GM10266 (cell line): ENCODE measurements at regions not wholly inside any gene's neighbourhood (a gene's known extent, or its start where the extent isn't known, plus 50 kb on each side); places are given as distances from the start of the nearest gene placed in this dataset.

Source experiments
- DNase-seq: peaks from one replicate; pipeline ENCODE4 v3.0.0; 2012; ENCODE audit errors: extremely low spot score
- TF ChIP-seq, protein P1 (sequence below): IDR thresholded peaks from 2 replicates; pipeline ENCODE4 v1.5.1; 2012; ENCODE audit warnings: mild to moderate bottlenecking, low read depth; ENCODE audit not compliant: control insufficient read depth, insufficient read depth; ENCODE audit errors: missing control alignments

DNA sequence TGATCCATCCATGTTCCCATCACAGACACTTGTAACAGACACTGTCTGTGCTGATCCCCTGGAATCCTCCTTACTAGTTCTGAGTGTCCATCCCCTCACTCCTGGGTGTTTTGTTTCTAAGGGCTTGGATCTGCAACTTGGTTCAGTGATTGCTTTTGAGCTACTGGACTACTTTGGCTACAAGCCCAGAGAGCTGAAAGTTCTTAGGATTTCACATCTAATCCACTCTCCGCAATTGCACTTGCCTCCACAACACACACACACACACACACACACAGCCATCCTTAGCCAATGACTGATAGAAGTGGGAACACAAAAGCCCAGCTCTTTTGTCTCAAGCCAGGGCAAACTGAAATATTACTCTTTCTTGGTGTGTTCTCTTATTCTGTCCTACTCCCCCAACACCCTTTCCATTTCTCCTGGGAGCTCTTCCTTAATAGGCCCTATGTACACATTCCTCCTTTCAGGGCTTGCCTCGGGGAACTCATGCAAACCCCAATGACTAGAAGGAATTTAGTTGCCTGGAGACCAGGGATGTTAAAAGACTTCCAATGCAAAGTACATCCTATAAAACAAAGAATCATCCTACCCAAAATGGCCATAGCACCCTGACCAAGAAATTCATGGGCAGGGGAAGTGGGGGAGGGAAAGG, 206.1 kb upstream of the UBE2E2 start:
- TF ChIP-seq, protein P1, sequence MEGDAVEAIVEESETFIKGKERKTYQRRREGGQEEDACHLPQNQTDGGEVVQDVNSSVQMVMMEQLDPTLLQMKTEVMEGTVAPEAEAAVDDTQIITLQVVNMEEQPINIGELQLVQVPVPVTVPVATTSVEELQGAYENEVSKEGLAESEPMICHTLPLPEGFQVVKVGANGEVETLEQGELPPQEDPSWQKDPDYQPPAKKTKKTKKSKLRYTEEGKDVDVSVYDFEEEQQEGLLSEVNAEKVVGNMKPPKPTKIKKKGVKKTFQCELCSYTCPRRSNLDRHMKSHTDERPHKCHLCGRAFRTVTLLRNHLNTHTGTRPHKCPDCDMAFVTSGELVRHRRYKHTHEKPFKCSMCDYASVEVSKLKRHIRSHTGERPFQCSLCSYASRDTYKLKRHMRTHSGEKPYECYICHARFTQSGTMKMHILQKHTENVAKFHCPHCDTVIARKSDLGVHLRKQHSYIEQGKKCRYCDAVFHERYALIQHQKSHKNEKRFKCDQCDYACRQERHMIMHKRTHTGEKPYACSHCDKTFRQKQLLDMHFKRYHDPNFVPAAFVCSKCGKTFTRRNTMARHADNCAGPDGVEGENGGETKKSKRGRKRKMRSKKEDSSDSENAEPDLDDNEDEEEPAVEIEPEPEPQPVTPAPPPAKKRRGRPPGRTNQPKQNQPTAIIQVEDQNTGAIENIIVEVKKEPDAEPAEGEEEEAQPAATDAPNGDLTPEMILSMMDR = no peak
- DNase-seq = no peak

DNA sequence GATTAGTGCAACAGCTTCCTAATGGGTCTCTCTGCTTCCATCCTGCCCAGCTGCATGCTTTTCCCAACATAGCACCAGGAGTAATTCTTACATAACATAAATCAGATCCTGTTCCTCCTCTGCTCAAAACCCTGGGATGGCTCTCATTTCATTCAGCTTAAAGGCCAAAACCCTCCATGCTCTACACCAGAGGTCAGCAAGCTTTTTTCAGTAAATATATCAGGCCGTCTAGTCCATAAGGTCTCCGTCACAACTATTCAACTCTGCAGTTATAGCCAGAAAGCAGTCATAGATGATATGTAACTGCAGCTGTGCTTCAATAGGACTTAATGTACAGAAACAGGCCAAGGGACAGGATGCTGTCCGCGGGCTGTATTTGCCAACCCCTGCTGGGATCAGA, 202.8 kb upstream of the UBE2E2 start:
- TF ChIP-seq, protein P1 = no peak
- no peak for DNase-seq

DNA sequence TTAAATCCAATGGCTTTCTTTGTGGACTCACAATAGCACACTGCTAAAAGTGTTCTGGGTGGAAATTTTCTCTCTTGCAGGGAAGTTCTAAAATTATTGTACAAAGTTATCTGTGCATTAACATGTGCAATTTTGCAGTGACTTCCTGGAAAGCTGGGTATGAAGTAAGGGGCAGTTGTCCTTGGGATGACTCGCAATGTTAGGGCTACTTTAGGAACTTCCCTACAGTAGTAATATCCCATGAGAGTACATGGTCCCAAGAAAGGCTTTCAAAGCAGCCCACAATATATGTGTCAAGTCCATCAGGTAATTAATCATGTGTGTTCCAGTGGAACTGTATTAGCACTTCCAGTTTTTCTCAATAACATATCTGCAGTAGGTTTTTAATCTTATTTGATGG, 201.0 kb upstream of the UBE2E2 start:
- TF ChIP-seq, protein P1 = no peak
- no peak for DNase-seq

DNA sequence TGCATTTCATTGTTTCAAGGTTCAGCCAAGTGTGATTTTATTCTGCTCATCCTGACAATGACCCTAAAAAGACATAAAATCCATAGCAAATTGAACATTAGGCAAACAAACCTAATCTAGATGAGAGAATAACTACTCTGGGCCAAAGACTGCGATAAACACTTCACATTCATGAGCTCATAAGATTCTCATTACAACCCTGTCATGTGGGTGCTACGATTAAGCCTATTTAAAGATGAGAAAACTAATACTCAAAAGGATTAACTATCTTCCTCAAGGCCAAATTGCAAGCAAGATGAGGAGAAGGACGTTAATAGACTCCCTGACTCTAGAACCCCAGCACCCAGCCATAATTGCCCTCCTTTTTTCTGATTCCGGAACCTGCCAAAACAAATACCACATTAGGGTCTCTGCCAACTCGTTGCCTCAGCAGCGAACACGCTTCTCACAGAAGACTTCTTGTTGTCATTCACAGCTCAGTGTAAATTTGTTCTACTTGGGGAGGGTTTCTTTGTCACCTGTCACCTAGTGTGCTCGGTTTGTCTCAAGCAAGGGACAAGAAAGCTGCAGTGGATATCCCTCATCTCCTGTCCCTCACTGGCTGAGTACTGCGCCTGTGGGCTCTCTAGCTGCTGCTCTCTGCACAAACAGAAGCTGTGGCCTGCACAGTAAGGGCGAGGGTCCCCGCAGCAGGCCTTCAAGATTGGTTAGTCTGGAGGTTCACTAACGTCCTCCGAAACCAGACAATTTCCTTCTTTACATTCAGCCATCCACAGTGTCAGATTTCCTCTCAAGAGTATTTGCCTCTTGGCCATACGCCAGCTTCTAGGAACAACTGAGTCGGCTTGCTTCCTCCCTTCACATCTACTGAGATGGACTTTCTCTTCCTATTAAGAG, 200.0 kb upstream of the UBE2E2 start:
- DNase-seq = no peak
- TF ChIP-seq, protein P1 = no peak

DNA sequence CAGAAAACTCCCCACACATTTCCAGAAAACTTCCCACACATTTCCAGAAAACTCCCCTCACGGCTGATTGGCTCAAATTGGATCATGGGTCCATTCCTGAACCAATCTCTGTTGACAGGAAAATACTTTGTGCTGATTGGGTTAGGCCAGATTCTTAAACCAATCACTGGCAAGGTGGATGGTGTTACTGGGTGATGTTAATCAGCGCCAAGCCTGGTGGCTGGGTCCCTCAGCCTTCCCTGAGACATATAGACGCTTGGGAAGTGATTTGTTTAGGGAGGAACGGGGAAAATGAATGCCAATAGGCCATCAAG, 199.4 kb upstream of the UBE2E2 start:
- no peak for DNase-seq

DNA sequence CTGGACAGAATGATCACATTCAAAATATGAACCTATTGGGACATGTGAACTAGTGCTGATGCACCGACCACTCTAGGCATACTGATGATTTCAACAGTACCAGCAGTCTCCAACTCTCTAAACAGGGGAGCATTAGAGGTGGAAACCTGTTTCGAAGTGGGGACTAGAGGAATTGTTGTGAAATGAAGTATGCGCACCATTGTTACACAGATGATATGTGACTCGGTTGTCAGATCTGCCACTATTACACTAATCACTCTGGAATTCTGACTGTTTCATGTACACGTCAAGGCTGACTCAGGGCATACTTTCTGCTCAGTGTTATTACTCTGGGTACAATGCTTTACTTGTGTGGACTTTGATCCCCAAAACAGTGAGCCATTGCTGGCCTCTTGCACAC, 198.2 kb upstream of the UBE2E2 start:
- DNase-seq = no peak
- TF ChIP-seq, protein P1 = no peak

More for the DNA sequence above, 199.4 kb upstream of the UBE2E2 start:
- TF ChIP-seq, protein P1 = no peak

DNA sequence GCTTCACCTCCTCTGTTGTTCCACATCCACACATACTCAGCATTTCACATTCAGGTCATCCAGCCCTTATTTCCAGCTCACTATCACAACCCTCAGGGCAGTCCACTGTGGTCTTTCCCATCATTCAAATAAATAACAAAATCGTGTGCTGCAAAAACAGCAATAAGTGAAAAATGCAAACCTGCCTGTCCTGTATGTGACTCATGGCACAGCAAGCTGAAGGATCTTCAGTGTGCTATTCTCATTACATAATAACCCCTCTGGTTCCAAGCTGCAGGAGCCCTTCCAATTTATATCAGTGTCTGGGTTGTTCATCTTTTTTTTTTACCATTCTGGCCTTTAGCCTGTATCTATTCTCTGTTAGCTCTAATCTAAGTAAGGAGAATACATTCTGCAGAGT, 185.3 kb upstream of the UBE2E2 start:
- DNase-seq = no peak
- TF ChIP-seq, protein P1 = no peak
